Lower lobe of right lung (tissue), 2 donors: ENCODE measurements at regions not wholly inside any gene's neighbourhood (a gene's known extent, or its start where the extent isn't known, plus 50 kb on each side); places are given as distances from the start of the nearest gene placed in this dataset.

Experiments used
- ATAC-seq, 2 donors: fragments of 200-7000 bp; cut with Tn5 transposase; one replicate each; pipeline ENCODE4 v1.9.1; 2020 to 2022; ENCODE audit warnings: mild to moderate bottlenecking in 2 of 2, moderate library complexity in 2 of 2
- DNase-seq: peaks from one replicate; pipeline ENCODE4 v3.0.0-alpha.2; 2020
- H3K27ac ChIP-seq: fragments of 200-600 bp; one replicate; pipeline ENCODE4 v1.8.0; 2022
- H3K27me3 ChIP-seq: fragments of 200-600 bp; one replicate; pipeline ENCODE4 v1.8.0; 2022; ENCODE audit warnings: low read depth
- H3K36me3 ChIP-seq: fragments of 200-600 bp; one replicate; pipeline ENCODE4 v1.8.0; 2022; ENCODE audit warnings: mild to moderate bottlenecking
- H3K4me1 ChIP-seq: fragments of 200-600 bp; one replicate; pipeline ENCODE4 v1.8.0; 2022
- H3K4me3 ChIP-seq: fragments of 200-600 bp; one replicate; pipeline ENCODE4 v1.8.0; 2022; ENCODE audit warnings: mild to moderate bottlenecking
- H3K9me3 ChIP-seq: fragments of 200-600 bp; one replicate; pipeline ENCODE4 v1.8.0; 2022
- CTCF ChIP-seq: fragments of 200-600 bp; IDR thresholded peaks from one replicate; pipeline ENCODE4 v1.8.0; 2022; ENCODE audit warnings: antibody characterized with exemption, mild to moderate bottlenecking
- intact Hi-C: fragments of 100-400 bp; cut with DNase I; formaldehyde crosslinking; loops from one replicate; pipeline ENCODE4 v1.11.0; 2022
- donor health status: DM: no; HTN: yes; CAD: no; lungs with severe emphysema.

GRCh38 chr7:47148536-47149207 lies 433.2 kb downstream of the TNS3 start:
- H3K27ac ChIP-seq = no peak overlapping the region
- no peaks in the 10 kb centered on the region for H3K36me3 ChIP-seq
- ATAC-seq (no peak), DNase-seq (no peak)
- no peak for TF ChIP-seq CTCF
- intact Hi-C loops = no loop called here
- H3K4me3 ChIP-seq = no peak overlapping the region
- no peaks in the 10 kb centered on the region for H3K27me3 ChIP-seq
- H3K9me3 ChIP-seq = no peaks in the 10 kb centered on the region
- peaks cover 28% of the 10 kb centered on the region for H3K4me1 ChIP-seq

GRCh38 chr7:47147213-47147631 lies 434.7 kb downstream of the TNS3 start:
- DNase-seq (peak; percentile 55), ATAC-seq (peak; percentile 92 to 95)
- Histone ChIP-seq H3K4me3 (no peak overlapping the region), H3K4me1 (peaks cover 16% of the 10 kb centered on the region), H3K36me3 (no peaks in the 10 kb centered on the region), H3K9me3 (no peaks in the 10 kb centered on the region), H3K27me3 (no peaks in the 10 kb centered on the region), H3K27ac (peak overlapping the region; percentile 16)
- no peak for TF ChIP-seq CTCF
- intact Hi-C loops = no loop called here

- no peaks in the 10 kb centered on the region for H3K36me3 ChIP-seq
- TF ChIP-seq CTCF = no peak
- no peak overlapping the region for H3K4me3 ChIP-seq
- intact Hi-C loops = no loop called here
- ATAC-seq = no peak
- no peak for DNase-seq
- H3K27ac ChIP-seq = no peak overlapping the region
- no peaks in the 10 kb centered on the region for H3K27me3 ChIP-seq
- H3K9me3 ChIP-seq = no peaks in the 10 kb centered on the region
- peaks cover 16% of the 10 kb centered on the region for H3K4me1 ChIP-seq
These were observed 435.9 kb downstream of the TNS3 start for GRCh38 chr7:47145982-47146381.

DNA sequence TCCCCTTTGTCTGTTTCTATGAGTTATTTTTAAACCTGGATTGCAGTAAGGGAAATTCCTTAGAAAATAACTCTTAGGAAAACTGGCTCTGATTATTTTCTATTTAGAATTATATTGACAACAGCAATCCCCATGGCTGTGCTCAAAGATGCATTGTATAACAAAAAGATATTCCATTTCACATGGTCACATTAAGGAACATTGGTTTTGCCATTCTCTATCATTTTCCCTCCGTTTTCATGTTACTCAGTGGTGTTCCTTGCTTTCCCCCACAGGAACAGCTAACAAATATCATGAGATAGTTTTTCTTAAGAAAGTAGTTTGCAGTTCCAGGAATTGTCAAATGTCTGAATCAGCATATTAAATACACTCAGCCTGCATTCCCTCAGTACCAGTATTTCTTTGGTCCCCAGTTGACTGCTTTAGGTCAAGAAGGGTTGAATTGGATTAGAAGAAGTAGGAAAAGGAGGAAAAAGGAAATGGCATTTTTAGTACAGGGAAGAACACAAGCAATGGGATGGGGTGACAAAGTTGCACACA lies 436.7 kb downstream of the TNS3 start:
- H3K4me1 ChIP-seq = peaks cover 16% of the 10 kb centered on the region
- TF ChIP-seq CTCF = no peak
- H3K27ac ChIP-seq = no peak overlapping the region
- H3K36me3 ChIP-seq = no peaks in the 10 kb centered on the region
- no peak overlapping the region for H3K4me3 ChIP-seq
- intact Hi-C loops = no loop called here
- no peaks in the 10 kb centered on the region for H3K27me3 ChIP-seq
- ATAC-seq = no peak
- no peak for DNase-seq
- no peaks in the 10 kb centered on the region for H3K9me3 ChIP-seq

DNA sequence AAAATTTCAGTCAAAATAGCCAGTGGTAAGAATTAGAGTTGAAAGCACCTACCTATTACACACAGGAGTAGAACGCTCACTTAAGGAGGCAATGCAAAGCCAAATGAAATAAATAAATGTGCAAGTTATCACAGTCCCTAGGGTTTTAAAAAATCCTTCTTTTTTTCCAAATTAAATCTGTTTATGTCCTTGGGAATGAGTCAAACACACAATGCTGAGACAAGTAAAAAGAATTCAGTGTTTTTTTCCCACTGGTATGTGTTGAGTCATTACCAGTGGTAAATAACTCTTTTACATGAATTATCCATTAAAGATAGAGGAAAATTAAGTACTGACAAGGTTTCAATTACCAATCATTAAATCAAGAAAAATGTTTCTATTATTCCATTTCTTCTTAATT lies 438.6 kb downstream of the TNS3 start:
- no peak overlapping the region for H3K27ac ChIP-seq
- H3K27me3 ChIP-seq = no peaks in the 10 kb centered on the region
- no peak for DNase-seq
- H3K4me1 ChIP-seq = peaks cover 7% of the 10 kb centered on the region
- H3K36me3 ChIP-seq = no peaks in the 10 kb centered on the region
- ATAC-seq = no peak
- no peak for TF ChIP-seq CTCF
- no peaks in the 10 kb centered on the region for H3K9me3 ChIP-seq
- intact Hi-C loops = no loop called here
- no peak overlapping the region for H3K4me3 ChIP-seq
